PFSK-1 (cell line): ENCODE measurements at regions not wholly inside any gene's neighbourhood (a gene's known extent, or its start where the extent isn't known, plus 50 kb on each side); places are given as distances from the start of the nearest gene placed in this dataset.

ENCODE experiments used
- POLR2AphosphoS5 ChIP-seq: IDR thresholded peaks from 2 replicates; pipeline ENCODE4 v1.6.1; 2012; ENCODE audit warnings: low read depth, mild to moderate bottlenecking, control low read depth, low read length, moderate library complexity
- SIN3A ChIP-seq: IDR thresholded peaks from 2 replicates; pipeline ENCODE4 v1.6.1; 2012; ENCODE audit warnings: mild to moderate bottlenecking, low read length, moderate library complexity, borderline replicate concordance; ENCODE audit not compliant: insufficient read depth
- TAF1 ChIP-seq: IDR thresholded peaks from 2 replicates; pipeline ENCODE4 v1.6.1; 2012; ENCODE audit warnings: low read length, control low read depth, borderline replicate concordance; ENCODE audit not compliant: insufficient read depth

- TF ChIP-seq SIN3A (no peak), TAF1 (no peak), POLR2AphosphoS5 (no peak)
Observed at GRCh38 chr1:101128211-101128727, 102.7 kb upstream of the DPH5 start.
